ENCODE measurements at regions not wholly inside any gene's neighbourhood (a gene's known extent, or its start where the extent isn't known, plus 50 kb on each side); places are given as distances from the start of the nearest gene placed in this dataset.

GRCh38 chr14:46063872-46064271, 587.7 kb downstream of the RPL10L start:
- TF ChIP-seq POLR2AphosphoS5 (IDR thresholded peaks at IDR 0.05; ENCODE audit: insufficient read depth in 1 of 2, low read depth in 1 of 2) (no peak), POLR2A (IDR thresholded peaks at IDR 0.05) (no peak)
- TF ChIP-seq, protein P1, sequence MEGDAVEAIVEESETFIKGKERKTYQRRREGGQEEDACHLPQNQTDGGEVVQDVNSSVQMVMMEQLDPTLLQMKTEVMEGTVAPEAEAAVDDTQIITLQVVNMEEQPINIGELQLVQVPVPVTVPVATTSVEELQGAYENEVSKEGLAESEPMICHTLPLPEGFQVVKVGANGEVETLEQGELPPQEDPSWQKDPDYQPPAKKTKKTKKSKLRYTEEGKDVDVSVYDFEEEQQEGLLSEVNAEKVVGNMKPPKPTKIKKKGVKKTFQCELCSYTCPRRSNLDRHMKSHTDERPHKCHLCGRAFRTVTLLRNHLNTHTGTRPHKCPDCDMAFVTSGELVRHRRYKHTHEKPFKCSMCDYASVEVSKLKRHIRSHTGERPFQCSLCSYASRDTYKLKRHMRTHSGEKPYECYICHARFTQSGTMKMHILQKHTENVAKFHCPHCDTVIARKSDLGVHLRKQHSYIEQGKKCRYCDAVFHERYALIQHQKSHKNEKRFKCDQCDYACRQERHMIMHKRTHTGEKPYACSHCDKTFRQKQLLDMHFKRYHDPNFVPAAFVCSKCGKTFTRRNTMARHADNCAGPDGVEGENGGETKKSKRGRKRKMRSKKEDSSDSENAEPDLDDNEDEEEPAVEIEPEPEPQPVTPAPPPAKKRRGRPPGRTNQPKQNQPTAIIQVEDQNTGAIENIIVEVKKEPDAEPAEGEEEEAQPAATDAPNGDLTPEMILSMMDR (IDR thresholded peaks at IDR 0.05): no peak
- Histone ChIP-seq H3K4me3 (no peak overlapping the region), H3K4me1 (no peaks in the 10 kb centered on the region), H3K27me3 (no peaks in the 10 kb centered on the region), H3K9me3 (no peaks in the 10 kb centered on the region), H3K27ac (no peak overlapping the region), H3K36me3 (no peaks in the 10 kb centered on the region)
- no peak for DNase-seq (ENCODE audit: extremely low spot score in 2 of 2)
- intact Hi-C loops (cut with DNase I): no loop called here

DNA sequence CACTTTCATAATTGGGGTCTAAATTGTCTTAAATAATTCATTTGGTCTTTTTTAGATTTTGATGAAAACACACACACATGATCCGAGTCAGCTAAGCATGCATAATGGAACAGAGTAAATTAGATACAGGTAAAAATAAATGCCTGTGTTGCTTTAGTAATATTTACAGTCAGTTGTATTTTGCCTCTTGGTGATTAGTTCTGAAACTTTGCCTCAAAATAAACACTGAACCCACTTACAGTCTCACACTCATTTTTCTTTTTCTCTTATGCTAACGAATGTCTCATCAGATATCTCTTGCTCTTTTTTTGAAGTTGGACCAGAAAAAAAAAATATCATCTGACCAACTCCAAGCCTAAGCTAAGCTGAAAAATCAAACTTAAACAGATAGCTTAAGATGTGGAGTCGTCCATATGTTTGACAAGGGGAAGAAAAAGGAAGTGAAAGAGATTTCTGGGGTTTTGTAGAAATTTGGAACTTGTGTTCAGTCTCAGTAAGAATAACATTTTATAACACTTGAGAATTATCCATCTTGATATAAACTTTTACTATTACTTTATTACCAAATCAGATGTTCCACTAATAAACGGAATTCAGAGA, 592.5 kb downstream of the RPL10L start:
- Histone ChIP-seq H3K36me3 (no peaks in the 10 kb centered on the region), H3K9me3 (no peaks in the 10 kb centered on the region), H3K27ac (no peak overlapping the region), H3K27me3 (no peaks in the 10 kb centered on the region), H3K4me3 (no peak overlapping the region), H3K4me1 (no peaks in the 10 kb centered on the region)
- intact Hi-C loops (cut with DNase I): no loop called here
- DNase-seq (ENCODE audit: extremely low spot score in 2 of 2): no peak
- no peak for TF ChIP-seq POLR2A (IDR thresholded peaks at IDR 0.05)
- TF ChIP-seq, protein P1 (IDR thresholded peaks at IDR 0.05): no peak
- TF ChIP-seq POLR2AphosphoS5 (IDR thresholded peaks at IDR 0.05; ENCODE audit: insufficient read depth in 1 of 2, low read depth in 1 of 2): no peak

DNA sequence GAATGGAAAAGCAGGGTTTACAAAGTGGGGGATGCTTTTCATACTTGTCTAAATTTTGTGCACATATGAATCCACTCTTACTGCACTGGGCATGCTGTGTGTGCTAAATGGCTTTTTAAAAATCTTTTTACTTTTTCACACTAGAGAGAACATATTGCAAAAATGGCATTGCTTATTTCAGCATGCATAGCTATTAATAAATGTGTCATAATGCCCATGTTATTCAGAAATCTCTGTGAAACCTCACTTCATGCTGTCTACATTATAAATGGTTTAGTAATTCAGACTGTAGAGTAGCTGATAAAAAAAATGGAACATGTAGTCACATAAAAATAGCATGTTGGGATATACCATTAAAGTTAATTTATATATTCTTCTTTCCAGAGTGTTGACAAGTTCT, 593.8 kb downstream of the RPL10L start:
- no peaks in the 10 kb centered on the region for H3K4me1 ChIP-seq
- no peaks in the 10 kb centered on the region for H3K27me3 ChIP-seq
- H3K27ac ChIP-seq: no peak overlapping the region
- TF ChIP-seq POLR2AphosphoS5 (IDR thresholded peaks at IDR 0.05; ENCODE audit: insufficient read depth in 1 of 2, low read depth in 1 of 2) (no peak), POLR2A (IDR thresholded peaks at IDR 0.05) (no peak)
- TF ChIP-seq, protein P1 (IDR thresholded peaks at IDR 0.05): no peak
- no peaks in the 10 kb centered on the region for H3K36me3 ChIP-seq
- no peak for DNase-seq (ENCODE audit: extremely low spot score in 2 of 2)
- intact Hi-C loops (cut with DNase I): no loop called here
- H3K4me3 ChIP-seq: no peak overlapping the region
- no peaks in the 10 kb centered on the region for H3K9me3 ChIP-seq

DNA sequence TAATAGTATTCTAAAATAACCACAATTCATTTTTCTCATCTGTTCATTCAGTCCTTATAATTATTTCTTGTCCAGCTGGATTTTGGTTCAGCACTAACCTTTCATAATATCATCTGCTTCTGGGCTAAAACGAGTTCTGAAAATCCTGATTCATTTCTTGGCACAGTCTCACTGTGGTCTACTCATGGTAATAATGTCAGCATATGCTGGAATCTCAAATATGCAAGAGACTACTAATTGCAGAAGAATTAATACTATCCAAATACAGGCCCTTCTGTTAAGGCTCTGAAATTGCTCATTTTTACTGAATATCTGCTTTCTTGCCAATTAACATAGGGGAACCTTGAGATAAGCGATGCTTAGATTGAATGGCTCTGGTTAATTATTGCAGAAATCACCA, 597.1 kb downstream of the RPL10L start:
- Histone ChIP-seq H3K4me1 (no peaks in the 10 kb centered on the region), H3K27ac (no peak overlapping the region), H3K9me3 (no peaks in the 10 kb centered on the region), H3K36me3 (no peaks in the 10 kb centered on the region), H3K4me3 (no peak overlapping the region), H3K27me3 (no peaks in the 10 kb centered on the region)
- no peak for TF ChIP-seq POLR2AphosphoS5 (IDR thresholded peaks at IDR 0.05; ENCODE audit: insufficient read depth in 1 of 2, low read depth in 1 of 2)
- no peak for TF ChIP-seq POLR2A (IDR thresholded peaks at IDR 0.05)
- TF ChIP-seq, protein P1 (IDR thresholded peaks at IDR 0.05): no peak
- no peak for DNase-seq (ENCODE audit: extremely low spot score in 2 of 2)
- intact Hi-C loops (cut with DNase I): no loop called here

DNA sequence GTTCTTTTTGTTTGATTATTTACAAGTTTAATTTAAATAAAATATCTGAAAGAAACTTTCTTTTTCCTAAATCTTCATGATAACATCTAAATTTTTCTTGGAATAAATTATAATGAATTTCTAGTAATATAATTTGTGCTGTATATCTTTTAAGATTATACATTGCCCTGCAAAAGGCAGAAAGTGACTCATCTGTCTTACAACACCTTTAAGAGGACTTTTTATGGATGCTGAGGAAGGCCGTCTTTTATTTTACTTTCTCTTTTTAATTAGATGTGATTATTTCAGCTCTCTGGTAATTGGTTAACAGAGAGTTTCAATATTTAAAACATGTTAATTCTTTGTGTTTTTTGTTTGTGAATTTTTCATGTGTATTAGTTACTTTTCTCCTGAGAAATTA, 598.4 kb downstream of the RPL10L start:
- no peak for DNase-seq (ENCODE audit: extremely low spot score in 2 of 2)
- H3K27ac ChIP-seq: no peak overlapping the region
- H3K9me3 ChIP-seq: no peaks in the 10 kb centered on the region
- no peaks in the 10 kb centered on the region for H3K36me3 ChIP-seq
- no peak overlapping the region for H3K4me3 ChIP-seq
- intact Hi-C loops (cut with DNase I): no loop called here
- TF ChIP-seq POLR2A (IDR thresholded peaks at IDR 0.05) (no peak), POLR2AphosphoS5 (IDR thresholded peaks at IDR 0.05; ENCODE audit: insufficient read depth in 1 of 2, low read depth in 1 of 2) (no peak)
- TF ChIP-seq, protein P1 (IDR thresholded peaks at IDR 0.05): no peak
- no peaks in the 10 kb centered on the region for H3K27me3 ChIP-seq
- no peaks in the 10 kb centered on the region for H3K4me1 ChIP-seq
